ENCODE measurements at regions not wholly inside any gene's neighbourhood (a gene's known extent, or its start where the extent isn't known, plus 50 kb on each side); places are given as distances from the start of the nearest gene placed in this dataset.

- Mint-ChIP-seq H3K4me3 (ENCODE audit: low read depth) (no peak overlapping the region), H3K27ac (no peak overlapping the region), H3K36me3 (ENCODE audit: insufficient read depth) (no peaks in the 10 kb centered on the region), H3K9me3 (ENCODE audit: low read depth) (no peaks in the 10 kb centered on the region), H3K4me1 (ENCODE audit: low read depth) (peaks cover 2% of the 10 kb centered on the region), H3K27me3 (peaks cover 15% of the 10 kb centered on the region)
- DNase-seq (ENCODE audit: low spot score, unreplicated experiment) = no peak
- TF ChIP-seq, protein P1, sequence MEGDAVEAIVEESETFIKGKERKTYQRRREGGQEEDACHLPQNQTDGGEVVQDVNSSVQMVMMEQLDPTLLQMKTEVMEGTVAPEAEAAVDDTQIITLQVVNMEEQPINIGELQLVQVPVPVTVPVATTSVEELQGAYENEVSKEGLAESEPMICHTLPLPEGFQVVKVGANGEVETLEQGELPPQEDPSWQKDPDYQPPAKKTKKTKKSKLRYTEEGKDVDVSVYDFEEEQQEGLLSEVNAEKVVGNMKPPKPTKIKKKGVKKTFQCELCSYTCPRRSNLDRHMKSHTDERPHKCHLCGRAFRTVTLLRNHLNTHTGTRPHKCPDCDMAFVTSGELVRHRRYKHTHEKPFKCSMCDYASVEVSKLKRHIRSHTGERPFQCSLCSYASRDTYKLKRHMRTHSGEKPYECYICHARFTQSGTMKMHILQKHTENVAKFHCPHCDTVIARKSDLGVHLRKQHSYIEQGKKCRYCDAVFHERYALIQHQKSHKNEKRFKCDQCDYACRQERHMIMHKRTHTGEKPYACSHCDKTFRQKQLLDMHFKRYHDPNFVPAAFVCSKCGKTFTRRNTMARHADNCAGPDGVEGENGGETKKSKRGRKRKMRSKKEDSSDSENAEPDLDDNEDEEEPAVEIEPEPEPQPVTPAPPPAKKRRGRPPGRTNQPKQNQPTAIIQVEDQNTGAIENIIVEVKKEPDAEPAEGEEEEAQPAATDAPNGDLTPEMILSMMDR (IDR thresholded peaks at IDR 0.05; ENCODE audit: unreplicated experiment) = no peak
Observed at GRCh38 chr20:22922987-22923386, 112.1 kb upstream of the SSTR4 start.

DNA sequence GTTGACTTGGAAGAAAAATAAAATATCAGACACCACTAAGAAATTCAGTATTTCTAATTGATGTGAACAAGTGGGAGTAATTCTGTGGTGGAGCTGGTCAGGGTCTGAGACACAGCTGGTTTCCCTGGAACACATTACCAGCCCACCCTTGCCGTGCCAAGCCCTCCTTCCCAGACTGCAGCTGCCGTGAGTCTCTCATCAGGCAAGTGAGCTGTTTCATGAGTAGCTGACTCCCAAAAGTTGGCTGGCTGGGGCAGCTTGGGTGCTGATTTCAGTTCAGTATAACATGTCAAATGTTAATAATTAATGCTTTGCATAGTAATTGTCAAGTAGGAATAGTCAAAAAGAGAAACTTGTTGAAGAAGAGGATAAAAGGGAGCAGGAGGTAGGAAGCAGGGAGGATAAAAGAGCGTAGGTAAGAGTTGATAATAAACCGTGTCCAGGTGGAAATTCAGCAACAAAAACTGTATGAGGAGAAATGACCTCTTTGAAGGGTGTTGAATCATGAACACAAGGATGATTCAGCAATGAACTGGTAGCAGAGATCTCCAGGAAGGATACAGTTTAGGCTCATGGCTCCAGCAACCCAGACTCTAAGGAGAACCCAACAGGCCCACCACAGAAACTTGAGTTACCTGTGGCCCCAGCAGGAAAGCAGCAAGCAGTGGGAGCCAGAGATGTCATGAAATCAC is 110.9 kb upstream of the SSTR4 start:
- DNase-seq (ENCODE audit: low spot score, unreplicated experiment) = no peak
- H3K9me3 Mint-ChIP-seq (ENCODE audit: low read depth) = no peaks in the 10 kb centered on the region
- no peak overlapping the region for H3K4me3 Mint-ChIP-seq (ENCODE audit: low read depth)
- H3K27ac Mint-ChIP-seq = no peak overlapping the region
- no peaks in the 10 kb centered on the region for H3K4me1 Mint-ChIP-seq (ENCODE audit: low read depth)
- peaks cover 15% of the 10 kb centered on the region for H3K27me3 Mint-ChIP-seq
- TF ChIP-seq, protein P1 (IDR thresholded peaks at IDR 0.05; ENCODE audit: unreplicated experiment) = no peak
- H3K36me3 Mint-ChIP-seq (ENCODE audit: insufficient read depth) = no peaks in the 10 kb centered on the region

GRCh38 chr20:22924949-22925612 is 110.0 kb upstream of the SSTR4 start:
- TF ChIP-seq, protein P1 (IDR thresholded peaks at IDR 0.05; ENCODE audit: unreplicated experiment) = no peak
- peaks cover 15% of the 10 kb centered on the region for H3K27me3 Mint-ChIP-seq
- H3K4me1 Mint-ChIP-seq (ENCODE audit: low read depth) = no peaks in the 10 kb centered on the region
- no peaks in the 10 kb centered on the region for H3K9me3 Mint-ChIP-seq (ENCODE audit: low read depth)
- DNase-seq (ENCODE audit: low spot score, unreplicated experiment) = no peak
- no peak overlapping the region for H3K4me3 Mint-ChIP-seq (ENCODE audit: low read depth)
- H3K27ac Mint-ChIP-seq = no peak overlapping the region
- no peaks in the 10 kb centered on the region for H3K36me3 Mint-ChIP-seq (ENCODE audit: insufficient read depth)

GRCh38 chr20:22925613-22925983 is 109.5 kb upstream of the SSTR4 start:
- Mint-ChIP-seq H3K36me3 (ENCODE audit: insufficient read depth) (no peaks in the 10 kb centered on the region), H3K4me1 (ENCODE audit: low read depth) (no peaks in the 10 kb centered on the region), H3K9me3 (ENCODE audit: low read depth) (no peaks in the 10 kb centered on the region), H3K4me3 (ENCODE audit: low read depth) (no peak overlapping the region), H3K27ac (no peak overlapping the region), H3K27me3 (peaks cover 15% of the 10 kb centered on the region)
- TF ChIP-seq, protein P1 (IDR thresholded peaks at IDR 0.05; ENCODE audit: unreplicated experiment) = no peak
- no peak for DNase-seq (ENCODE audit: low spot score, unreplicated experiment)

- DNase-seq (ENCODE audit: low spot score, unreplicated experiment) = no peak
- Mint-ChIP-seq H3K4me1 (ENCODE audit: low read depth) (no peaks in the 10 kb centered on the region), H3K36me3 (ENCODE audit: insufficient read depth) (no peaks in the 10 kb centered on the region), H3K9me3 (ENCODE audit: low read depth) (no peaks in the 10 kb centered on the region), H3K27ac (no peak overlapping the region), H3K4me3 (ENCODE audit: low read depth) (no peak overlapping the region), H3K27me3 (peaks cover 15% of the 10 kb centered on the region)
- TF ChIP-seq, protein P1 (IDR thresholded peaks at IDR 0.05; ENCODE audit: unreplicated experiment) = no peak
Observed at GRCh38 chr20:22927537-22927936, 107.6 kb upstream of the SSTR4 start.
